ENCODE measurements at regions not wholly inside any gene's neighbourhood (a gene's known extent, or its start where the extent isn't known, plus 50 kb on each side); places are given as distances from the start of the nearest gene placed in this dataset.

- intact Hi-C loops (cut with micrococcal nuclease): no loop called here
- Histone ChIP-seq H3K9me3 (replicated peaks) (no peaks in the 10 kb centered on the region), H3K27ac (replicated peaks) (no peak overlapping the region), H3K4me1 (no peaks in the 10 kb centered on the region), H3K4me3 (no peak overlapping the region), H3K36me3 (no peaks in the 10 kb centered on the region), H3K27me3 (ENCODE audit: low read depth) (peaks cover 59% of the 10 kb centered on the region)
- TF ChIP-seq CTCF (IDR thresholded peaks at IDR 0.05; ENCODE audit: borderline replicate concordance): no peak
- no peak for DNase-seq
Measured at GRCh38 chr16:86052115-86052670, 153.2 kb downstream of the IRF8 start.

- DNase-seq: no peak
- no peaks in the 10 kb centered on the region for H3K9me3 ChIP-seq (replicated peaks)
- peaks cover 52% of the 10 kb centered on the region for H3K27me3 ChIP-seq (ENCODE audit: low read depth)
- no peaks in the 10 kb centered on the region for H3K4me1 ChIP-seq
- H3K36me3 ChIP-seq: no peaks in the 10 kb centered on the region
- intact Hi-C loops (cut with micrococcal nuclease): no loop called here
- H3K4me3 ChIP-seq: no peak overlapping the region
- no peak overlapping the region for H3K27ac ChIP-seq (replicated peaks)
- no peak for TF ChIP-seq CTCF (IDR thresholded peaks at IDR 0.05; ENCODE audit: borderline replicate concordance)
Measured at GRCh38 chr16:86052926-86053325, 154.0 kb downstream of the IRF8 start.

- peak overlapping the region; percentile 71 for H3K27ac ChIP-seq (replicated peaks)
- no peak for TF ChIP-seq CTCF (IDR thresholded peaks at IDR 0.05; ENCODE audit: borderline replicate concordance)
- peak; percentile 75 for DNase-seq
- no peaks in the 10 kb centered on the region for H3K9me3 ChIP-seq (replicated peaks)
- H3K4me1 ChIP-seq: peaks cover 38% of the 10 kb centered on the region
- intact Hi-C loops (cut with micrococcal nuclease): no loop called here
- no peak overlapping the region for H3K4me3 ChIP-seq
- no peaks in the 10 kb centered on the region for H3K36me3 ChIP-seq
- H3K27me3 ChIP-seq (ENCODE audit: low read depth): peaks cover 9% of the 10 kb centered on the region
Measured at GRCh38 chr16:86059253-86060171, 160.6 kb downstream of the IRF8 start.

- peak overlapping the region; percentile 71 for H3K27ac ChIP-seq (replicated peaks)
- H3K36me3 ChIP-seq: no peaks in the 10 kb centered on the region
- no peak overlapping the region for H3K4me3 ChIP-seq
- no peak for TF ChIP-seq CTCF (IDR thresholded peaks at IDR 0.05; ENCODE audit: borderline replicate concordance)
- DNase-seq: no peak
- peaks cover 10% of the 10 kb centered on the region for H3K27me3 ChIP-seq (ENCODE audit: low read depth)
- no peaks in the 10 kb centered on the region for H3K9me3 ChIP-seq (replicated peaks)
- intact Hi-C loops (cut with micrococcal nuclease): no loop called here
- H3K4me1 ChIP-seq: peaks cover 38% of the 10 kb centered on the region
Measured at GRCh38 chr16:86060381-86061317, 161.7 kb downstream of the IRF8 start.

GRCh38 chr16:86061318-86061695 is 162.3 kb downstream of the IRF8 start:
- no peak for DNase-seq
- TF ChIP-seq CTCF (IDR thresholded peaks at IDR 0.05; ENCODE audit: borderline replicate concordance): no peak
- Histone ChIP-seq H3K4me1 (peaks cover 41% of the 10 kb centered on the region), H3K4me3 (no peak overlapping the region), H3K36me3 (no peaks in the 10 kb centered on the region), H3K9me3 (replicated peaks) (no peaks in the 10 kb centered on the region), H3K27me3 (ENCODE audit: low read depth) (peaks cover 15% of the 10 kb centered on the region), H3K27ac (replicated peaks) (peak overlapping the region; percentile 71)
- intact Hi-C loops (cut with micrococcal nuclease): no loop called here
